Lower leg skin (tissue), 3 donors: ENCODE measurements at regions not wholly inside any gene's neighbourhood (a gene's known extent, or its start where the extent isn't known, plus 50 kb on each side); places are given as distances from the start of the nearest gene placed in this dataset.

Source experiments
- CTCF ChIP-seq, 3 donors: fragments of 450-650 bp; IDR thresholded peaks; one replicate each; pipeline ENCODE4 v1.5.1; 2016; ENCODE audit warnings: antibody characterized with exemption in 3 of 3, mild to moderate bottlenecking in 3 of 3, moderate library complexity in 2 of 3
- POLR2A ChIP-seq, 2 donors: fragments of 450-650 bp; IDR thresholded peaks; one replicate each; pipeline ENCODE4 v1.6.1; 2016 to 2017; ENCODE audit warnings: antibody characterized with exemption in 2 of 2, mild to moderate bottlenecking in 1 of 2, moderate library complexity in 1 of 2

GRCh38 chr1:194654956-194655355 is 1468.5 kb upstream of the B3GALT2 start:
- TF ChIP-seq CTCF (IDR thresholded peaks at IDR 0.05) = no peak
- TF ChIP-seq POLR2A (IDR thresholded peaks at IDR 0.05) = no peak
